GM18870 (cell line): ENCODE measurements at regions not wholly inside any gene's neighbourhood (a gene's known extent, or its start where the extent isn't known, plus 50 kb on each side); places are given as distances from the start of the nearest gene placed in this dataset.
A peak's percentile ranks its signal among the peaks of the same experiment; 100 is the strongest.
"Not testable (repeated sequence)": the region's sequence is repeated elsewhere in the genome, so short reads cannot be mapped to it uniquely, and the experiment has no call there.

Source experiments
- ATAC-seq: cut with Tn5 transposase; IDR thresholded peaks from one replicate; pipeline ENCODE4 v1.9.1; 2021; ENCODE audit warnings: moderate library complexity; ENCODE audit not compliant: unreplicated experiment

DNA sequence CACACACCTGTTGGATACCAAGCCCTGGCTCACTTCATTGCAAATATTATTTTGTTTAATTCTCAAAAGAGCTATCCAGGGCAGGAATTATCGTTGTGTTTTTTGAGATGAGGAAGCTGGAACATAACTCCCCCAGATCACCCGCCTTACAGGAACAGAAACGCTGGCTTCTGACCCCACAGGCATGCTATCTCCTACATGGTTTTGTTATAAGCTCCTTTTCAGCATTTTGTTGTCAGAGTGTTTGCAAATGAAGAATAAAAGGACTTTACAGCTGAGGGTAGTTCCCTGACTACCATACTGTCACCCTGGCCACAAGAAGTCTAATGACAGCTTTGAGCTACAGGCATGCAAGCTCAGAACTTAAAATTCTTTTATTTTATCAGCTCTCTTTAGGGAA, 62.0 kb upstream of the MRPS9 start:
- ATAC-seq: no peak

DNA sequence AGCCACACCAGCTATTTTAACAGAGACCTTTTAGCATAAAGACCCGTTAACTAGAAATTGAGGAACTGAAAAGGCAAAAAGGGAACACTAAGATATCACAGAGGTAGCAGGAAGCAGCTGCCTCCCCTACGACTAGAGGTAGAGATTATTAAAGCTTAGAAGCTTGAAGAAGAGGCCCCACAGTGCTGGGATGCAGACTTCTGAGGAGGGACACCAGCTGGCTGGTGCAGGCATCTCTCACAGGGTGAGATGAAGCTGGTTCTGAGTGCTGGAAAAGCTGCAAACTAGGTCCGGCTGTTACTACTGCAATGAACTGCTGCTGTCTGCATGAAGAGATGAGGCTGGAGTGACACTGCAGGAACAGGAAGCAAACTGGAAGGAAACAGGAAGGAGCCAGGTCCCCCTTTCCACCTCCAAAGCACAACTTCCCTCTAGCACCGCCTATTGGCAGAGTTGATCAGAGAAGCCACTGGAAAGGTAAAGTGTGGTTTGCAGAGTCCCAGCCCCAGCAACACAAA, 61.2 kb upstream of the MRPS9 start:
- ATAC-seq: peak; percentile 97

DNA sequence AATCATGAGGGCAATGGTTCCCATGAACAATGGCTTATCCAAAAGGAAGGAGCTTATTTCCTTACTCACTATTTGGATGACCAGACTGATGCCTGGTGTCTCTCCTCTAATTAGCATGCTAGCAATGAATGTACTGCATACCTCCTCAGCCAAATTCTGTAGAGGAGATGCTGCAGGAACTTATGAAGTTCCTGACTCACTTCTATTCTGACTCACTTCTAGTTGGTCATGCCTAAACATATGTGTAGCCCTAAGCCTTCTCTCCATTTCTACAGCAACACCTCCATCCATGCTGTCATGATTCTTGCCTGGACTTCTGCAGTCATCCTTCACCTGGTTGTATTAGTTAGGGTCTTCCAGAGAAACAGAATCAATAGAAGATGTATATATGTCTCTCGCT, 59.9 kb upstream of the MRPS9 start:
- no peak for ATAC-seq

DNA sequence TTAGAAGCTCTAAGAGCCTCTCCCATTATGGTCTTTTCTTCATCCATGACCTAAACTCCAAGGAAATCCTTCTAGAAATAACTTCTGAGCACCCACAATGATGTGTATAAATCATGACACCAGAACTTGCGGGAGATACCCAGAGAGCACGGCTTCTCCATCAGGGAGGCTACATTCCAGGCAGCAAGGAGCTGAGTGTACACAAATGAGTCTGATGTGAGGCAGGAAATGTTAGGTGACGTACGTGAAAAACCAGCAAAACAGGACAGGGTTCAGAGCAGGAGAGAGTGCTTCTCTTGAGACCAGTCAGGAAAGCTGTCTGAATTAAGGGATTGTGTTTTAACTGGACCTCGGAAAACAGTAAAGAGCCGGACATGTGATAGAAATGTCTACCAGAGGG, 58.1 kb upstream of the MRPS9 start:
- ATAC-seq: not testable (repeated sequence)

DNA sequence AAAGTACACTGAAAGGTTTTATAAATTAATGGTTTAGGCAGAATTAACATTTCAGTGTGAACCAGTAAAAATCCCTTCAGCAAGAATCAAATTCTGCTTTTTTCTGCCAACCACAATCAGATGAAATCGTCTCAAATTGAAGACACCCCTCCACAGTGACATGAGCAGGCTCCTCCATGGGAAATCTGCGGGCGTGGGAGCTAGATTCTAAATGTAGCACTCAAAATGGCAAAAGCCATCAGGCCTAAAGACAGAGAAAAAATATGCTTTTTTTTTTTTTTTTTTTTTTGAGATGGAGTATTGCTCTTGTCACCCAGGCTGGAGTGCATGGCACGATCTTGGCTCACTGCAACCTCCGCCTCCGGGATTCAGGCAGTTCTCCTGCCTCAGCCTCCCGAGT, 55.8 kb upstream of the MRPS9 start:
- ATAC-seq: no peak
